ENCODE measurements at regions not wholly inside any gene's neighbourhood (a gene's known extent, or its start where the extent isn't known, plus 50 kb on each side); places are given as distances from the start of the nearest gene placed in this dataset.

DNA sequence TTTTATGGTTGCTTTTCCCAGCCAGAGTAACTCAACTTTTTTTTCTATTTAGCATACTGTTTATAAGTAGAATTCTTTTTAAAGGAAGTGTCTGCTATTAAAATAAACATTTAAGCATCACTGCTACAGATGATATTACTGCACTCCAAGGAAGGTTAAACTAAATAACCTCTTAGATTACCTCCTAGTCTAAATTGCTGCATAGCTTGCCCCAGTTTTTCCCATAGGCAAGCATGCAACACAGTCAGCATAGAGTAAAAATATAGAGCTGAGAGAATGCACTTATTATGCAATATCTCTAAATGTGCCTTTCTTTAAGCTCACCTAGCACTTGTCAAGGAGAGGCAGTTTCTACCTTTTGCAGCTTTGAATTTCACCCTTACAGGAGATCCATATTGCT lies 1392.4 kb upstream of the CELF2 start:
- no peak for TF ChIP-seq EP300 (IDR thresholded peaks at IDR 0.05)
- TF ChIP-seq, protein P1, sequence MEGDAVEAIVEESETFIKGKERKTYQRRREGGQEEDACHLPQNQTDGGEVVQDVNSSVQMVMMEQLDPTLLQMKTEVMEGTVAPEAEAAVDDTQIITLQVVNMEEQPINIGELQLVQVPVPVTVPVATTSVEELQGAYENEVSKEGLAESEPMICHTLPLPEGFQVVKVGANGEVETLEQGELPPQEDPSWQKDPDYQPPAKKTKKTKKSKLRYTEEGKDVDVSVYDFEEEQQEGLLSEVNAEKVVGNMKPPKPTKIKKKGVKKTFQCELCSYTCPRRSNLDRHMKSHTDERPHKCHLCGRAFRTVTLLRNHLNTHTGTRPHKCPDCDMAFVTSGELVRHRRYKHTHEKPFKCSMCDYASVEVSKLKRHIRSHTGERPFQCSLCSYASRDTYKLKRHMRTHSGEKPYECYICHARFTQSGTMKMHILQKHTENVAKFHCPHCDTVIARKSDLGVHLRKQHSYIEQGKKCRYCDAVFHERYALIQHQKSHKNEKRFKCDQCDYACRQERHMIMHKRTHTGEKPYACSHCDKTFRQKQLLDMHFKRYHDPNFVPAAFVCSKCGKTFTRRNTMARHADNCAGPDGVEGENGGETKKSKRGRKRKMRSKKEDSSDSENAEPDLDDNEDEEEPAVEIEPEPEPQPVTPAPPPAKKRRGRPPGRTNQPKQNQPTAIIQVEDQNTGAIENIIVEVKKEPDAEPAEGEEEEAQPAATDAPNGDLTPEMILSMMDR (IDR thresholded peaks at IDR 0.05): no peak
